ENCODE measurements at regions not wholly inside any gene's neighbourhood (a gene's known extent, or its start where the extent isn't known, plus 50 kb on each side); places are given as distances from the start of the nearest gene placed in this dataset.

DNA sequence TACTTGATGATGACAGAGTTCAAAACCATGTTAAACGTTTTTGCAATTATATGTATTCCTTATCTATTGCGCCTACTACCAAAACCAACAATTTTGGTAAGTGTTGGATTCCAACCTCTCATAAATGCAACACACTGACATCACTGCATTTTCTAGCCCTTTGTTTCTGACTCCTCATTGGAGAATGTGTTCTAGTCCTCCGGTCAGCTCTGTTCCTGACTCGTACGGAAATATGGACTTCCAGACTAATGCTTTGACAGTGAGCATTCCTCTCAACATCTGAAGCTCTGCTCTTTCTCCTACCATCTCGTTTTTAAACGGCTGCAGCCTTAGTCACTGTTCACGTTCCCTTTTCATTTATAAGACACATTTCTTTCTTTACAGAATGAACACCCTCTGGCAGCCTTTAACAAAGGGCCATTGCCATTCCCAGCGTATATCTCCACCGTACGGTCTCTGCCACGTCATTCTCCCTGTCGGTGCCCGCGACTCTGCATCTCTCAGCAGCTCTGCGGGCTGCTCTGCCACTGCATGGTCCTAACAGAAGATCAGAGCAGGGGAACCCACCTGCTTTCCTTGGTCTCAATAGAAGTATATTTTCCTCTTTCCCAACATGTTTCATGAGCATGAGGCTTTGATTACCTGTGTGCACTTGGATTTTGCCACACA, 103.0 kb upstream of the SYNDIG1 start:
- no peaks in the 10 kb centered on the region for H3K36me3 ChIP-seq (ENCODE audit: insufficient read depth, low read length)
- POLR2A ChIA-PET: no interaction called here
- no peaks in the 10 kb centered on the region for H3K4me1 ChIP-seq (ENCODE audit: insufficient read depth, low read length)
- ATAC-seq (ENCODE audit: poor library complexity) (no peak), DNase-seq (no peak)
- intact Hi-C loops (cut with DNase I, micrococcal nuclease): no loop called here
- H3K9me3 Mint-ChIP-seq: peaks cover 3% of the 10 kb centered on the region
- no peak overlapping the region for H3K4me3 Mint-ChIP-seq
- H3K4me3 ChIP-seq (ENCODE audit: low read length): no peak overlapping the region
- TF ChIP-seq, protein P1, sequence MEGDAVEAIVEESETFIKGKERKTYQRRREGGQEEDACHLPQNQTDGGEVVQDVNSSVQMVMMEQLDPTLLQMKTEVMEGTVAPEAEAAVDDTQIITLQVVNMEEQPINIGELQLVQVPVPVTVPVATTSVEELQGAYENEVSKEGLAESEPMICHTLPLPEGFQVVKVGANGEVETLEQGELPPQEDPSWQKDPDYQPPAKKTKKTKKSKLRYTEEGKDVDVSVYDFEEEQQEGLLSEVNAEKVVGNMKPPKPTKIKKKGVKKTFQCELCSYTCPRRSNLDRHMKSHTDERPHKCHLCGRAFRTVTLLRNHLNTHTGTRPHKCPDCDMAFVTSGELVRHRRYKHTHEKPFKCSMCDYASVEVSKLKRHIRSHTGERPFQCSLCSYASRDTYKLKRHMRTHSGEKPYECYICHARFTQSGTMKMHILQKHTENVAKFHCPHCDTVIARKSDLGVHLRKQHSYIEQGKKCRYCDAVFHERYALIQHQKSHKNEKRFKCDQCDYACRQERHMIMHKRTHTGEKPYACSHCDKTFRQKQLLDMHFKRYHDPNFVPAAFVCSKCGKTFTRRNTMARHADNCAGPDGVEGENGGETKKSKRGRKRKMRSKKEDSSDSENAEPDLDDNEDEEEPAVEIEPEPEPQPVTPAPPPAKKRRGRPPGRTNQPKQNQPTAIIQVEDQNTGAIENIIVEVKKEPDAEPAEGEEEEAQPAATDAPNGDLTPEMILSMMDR (IDR thresholded peaks at IDR 0.05): no peak
- CTCF ChIA-PET: no interaction called here
- H3K27ac Mint-ChIP-seq: no peak overlapping the region
- no peaks in the 10 kb centered on the region for H3K27me3 Mint-ChIP-seq
- no peaks in the 10 kb centered on the region for H3K4me1 Mint-ChIP-seq (ENCODE audit: low read depth)
- peaks cover 0 to 10% of the 10 kb centered on the region in 2 experiments for H3K9me3 ChIP-seq (ENCODE audit: control insufficient read depth in 1 of 2, insufficient read depth in 1 of 2, low read length in 2 of 2)
- H3K27ac ChIP-seq (ENCODE audit: low read depth in 1 of 2, low read length in 2 of 2): no peak overlapping the region
- H3K27me3 ChIP-seq (ENCODE audit: control insufficient read depth in 1 of 2, insufficient read depth in 2 of 2, low read length in 2 of 2): no peaks in the 10 kb centered on the region
- H3K36me3 Mint-ChIP-seq (ENCODE audit: low read depth): no peaks in the 10 kb centered on the region

DNA sequence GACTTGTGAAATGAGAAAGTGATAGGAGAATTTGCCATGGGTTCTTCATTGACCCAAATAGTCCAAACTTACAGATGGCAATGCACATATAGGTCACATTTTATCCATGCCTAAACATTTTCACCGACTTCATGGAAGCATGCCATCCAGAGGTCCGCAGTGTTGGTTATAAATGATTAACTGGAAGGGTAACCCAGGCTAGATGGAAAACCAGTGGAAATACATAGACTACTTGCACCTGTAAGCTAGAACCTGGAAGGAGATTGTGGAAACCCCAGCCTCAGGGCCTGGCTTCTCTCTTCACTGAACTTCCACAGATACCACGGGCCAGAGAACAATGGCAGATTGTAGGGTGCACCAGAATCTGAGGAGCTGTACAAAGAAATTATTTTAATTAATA, 103.8 kb upstream of the SYNDIG1 start:
- Histone ChIP-seq H3K27ac (ENCODE audit: low read depth in 1 of 2, low read length in 2 of 2) (no peak overlapping the region), H3K4me3 (ENCODE audit: low read length) (no peak overlapping the region), H3K27me3 (ENCODE audit: control insufficient read depth in 1 of 2, insufficient read depth in 2 of 2, low read length in 2 of 2) (no peaks in the 10 kb centered on the region), H3K9me3 (ENCODE audit: control insufficient read depth in 1 of 2, insufficient read depth in 1 of 2, low read length in 2 of 2) (peaks cover 0 to 9% of the 10 kb centered on the region in 2 experiments), H3K4me1 (ENCODE audit: insufficient read depth, low read length) (no peaks in the 10 kb centered on the region), H3K36me3 (ENCODE audit: insufficient read depth, low read length) (no peaks in the 10 kb centered on the region)
- POLR2A ChIA-PET: no interaction called here
- Mint-ChIP-seq H3K36me3 (ENCODE audit: low read depth) (no peaks in the 10 kb centered on the region), H3K27me3 (no peaks in the 10 kb centered on the region), H3K4me1 (ENCODE audit: low read depth) (no peaks in the 10 kb centered on the region), H3K9me3 (peaks cover 5% of the 10 kb centered on the region), H3K4me3 (no peak overlapping the region), H3K27ac (no peak overlapping the region)
- TF ChIP-seq, protein P1 (IDR thresholded peaks at IDR 0.05): no peak
- intact Hi-C loops (cut with DNase I, micrococcal nuclease): no loop called here
- CTCF ChIA-PET: no interaction called here
- ATAC-seq (ENCODE audit: poor library complexity): no peak
- DNase-seq: no peak

DNA sequence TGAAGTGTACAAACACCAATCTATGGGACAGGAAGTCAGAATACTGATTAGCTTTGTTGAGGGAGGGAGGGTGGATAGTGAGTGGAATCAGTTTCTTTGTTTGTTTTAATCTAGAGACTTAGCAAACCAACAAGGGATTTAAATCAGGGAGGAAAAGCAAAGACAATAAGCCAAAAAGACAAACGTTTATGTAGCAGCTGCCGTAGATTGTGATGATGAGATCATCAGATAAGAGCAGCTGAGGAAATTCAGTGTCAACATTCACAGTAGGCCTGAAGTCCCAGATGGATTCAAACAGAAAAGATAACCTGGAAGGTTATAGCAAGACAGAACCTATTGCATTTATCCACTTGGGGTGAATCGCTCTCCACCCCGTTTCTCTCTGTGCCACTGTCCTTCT, 104.9 kb upstream of the SYNDIG1 start:
- intact Hi-C loops (cut with DNase I, micrococcal nuclease): no loop called here
- ATAC-seq (ENCODE audit: poor library complexity) (no peak), DNase-seq (no peak)
- ChIA-PET POLR2A (no interaction called here), CTCF (no interaction called here)
- TF ChIP-seq, protein P1 (IDR thresholded peaks at IDR 0.05): no peak
- Histone ChIP-seq H3K9me3 (ENCODE audit: control insufficient read depth in 1 of 2, insufficient read depth in 1 of 2, low read length in 2 of 2) (peaks cover 0 to 5% of the 10 kb centered on the region in 2 experiments), H3K27ac (ENCODE audit: low read depth in 1 of 2, low read length in 2 of 2) (no peak overlapping the region), H3K36me3 (ENCODE audit: insufficient read depth, low read length) (no peaks in the 10 kb centered on the region), H3K27me3 (ENCODE audit: control insufficient read depth in 1 of 2, insufficient read depth in 2 of 2, low read length in 2 of 2) (no peaks in the 10 kb centered on the region), H3K4me1 (ENCODE audit: insufficient read depth, low read length) (no peaks in the 10 kb centered on the region), H3K4me3 (ENCODE audit: low read length) (no peak overlapping the region)
- no peaks in the 10 kb centered on the region for H3K36me3 Mint-ChIP-seq (ENCODE audit: low read depth)
- H3K4me1 Mint-ChIP-seq (ENCODE audit: low read depth): no peaks in the 10 kb centered on the region
- peaks cover 5% of the 10 kb centered on the region for H3K9me3 Mint-ChIP-seq
- H3K4me3 Mint-ChIP-seq: no peak overlapping the region
- no peaks in the 10 kb centered on the region for H3K27me3 Mint-ChIP-seq
- H3K27ac Mint-ChIP-seq: no peak overlapping the region

Measured in CD4-positive, alpha-beta T cell (primary cell).